BLaER1 treated with 17β-estradiol and CSF1 and Interleukin-3, amounts not matched to agents 10 nM and 100 nM (cell line): ENCODE measurements at regions not wholly inside any gene's neighbourhood (a gene's known extent, or its start where the extent isn't known, plus 50 kb on each side); places are given as distances from the start of the nearest gene placed in this dataset.

Experiments used
- H3K27ac ChIP-seq, 11 experiments: shearing (Covaris generic); formaldehyde crosslinking; 2 replicates each; pipeline ENCODE4 v1.8.1; 2022
- H3K27me3 ChIP-seq, 11 experiments: shearing (Covaris generic); formaldehyde crosslinking; 2 replicates each; pipeline ENCODE4 v1.8.1; 2022
- H3K36me3 ChIP-seq, 11 experiments: shearing (Covaris generic); formaldehyde crosslinking; 2 replicates each; pipeline ENCODE4 v1.8.1; 2022
- H3K4me1 ChIP-seq, 10 experiments: shearing (Covaris generic); formaldehyde crosslinking; 2 replicates each; pipeline ENCODE4 v1.8.1; 2022
- H3K4me2 ChIP-seq, 11 experiments: shearing (Covaris generic); formaldehyde crosslinking; 2 replicates each; pipeline ENCODE4 v1.8.1; 2022
- H3K4me3 ChIP-seq, 10 experiments: shearing (Covaris generic); formaldehyde crosslinking; 2 replicates each; pipeline ENCODE4 v1.8.1; 2022
- H3K9ac ChIP-seq, 11 experiments: shearing (Covaris generic); formaldehyde crosslinking; 2 replicates each; pipeline ENCODE4 v1.8.1; 2022
- H3K9me3 ChIP-seq, 11 experiments: shearing (Covaris generic); formaldehyde crosslinking; replicated peaks in 1 of 11; 2 replicates each; pipeline ENCODE4 v1.8.1; 2022
- H4K20me1 ChIP-seq, 11 experiments: shearing (Covaris generic); formaldehyde crosslinking; 2 replicates each; pipeline ENCODE4 v1.8.1; 2022
- Cebpa-rat ChIP-seq, 11 experiments: shearing (Covaris generic); IDR thresholded peaks; 2 replicates each; pipeline ENCODE4 v1.8.1; 2022

DNA sequence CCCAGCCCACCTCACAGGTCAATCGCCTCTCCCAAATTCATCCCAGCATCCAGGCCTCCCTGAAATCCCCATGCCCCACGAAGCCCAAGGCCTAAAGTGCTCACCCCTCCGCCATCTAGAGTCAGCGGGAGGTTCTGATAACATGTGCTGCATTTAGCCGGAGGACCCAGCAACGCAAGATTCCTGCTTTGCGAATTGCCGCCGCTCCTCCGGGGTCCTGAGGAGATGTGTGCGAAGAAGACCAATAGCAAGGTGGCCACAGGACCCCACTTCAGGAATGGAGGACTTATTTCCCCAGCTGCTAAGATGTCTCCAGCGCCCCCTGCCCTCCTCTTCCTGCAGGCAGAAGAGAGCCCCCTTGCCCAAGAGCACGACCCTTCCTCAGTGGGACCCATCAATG is 120.8 kb upstream of the GLI2 start:
- Histone ChIP-seq H3K27ac (no peak overlapping the region), H3K4me2 (no peak overlapping the region), H3K27me3 (no peaks in the 10 kb centered on the region), H3K9ac (no peak overlapping the region), H3K36me3 (no peaks in the 10 kb centered on the region), H3K4me1 (peaks cover 0 to 22% (median 8%) of the 10 kb centered on the region in 10 experiments; a peak in 14 of 20 replicates), H4K20me1 (no peaks in the 10 kb centered on the region), H3K4me3 (no peak overlapping the region), H3K9me3 (no peaks in the 10 kb centered on the region)
- TF ChIP-seq Cebpa-rat (IDR thresholded peaks at IDR 0.05): no peak

DNA sequence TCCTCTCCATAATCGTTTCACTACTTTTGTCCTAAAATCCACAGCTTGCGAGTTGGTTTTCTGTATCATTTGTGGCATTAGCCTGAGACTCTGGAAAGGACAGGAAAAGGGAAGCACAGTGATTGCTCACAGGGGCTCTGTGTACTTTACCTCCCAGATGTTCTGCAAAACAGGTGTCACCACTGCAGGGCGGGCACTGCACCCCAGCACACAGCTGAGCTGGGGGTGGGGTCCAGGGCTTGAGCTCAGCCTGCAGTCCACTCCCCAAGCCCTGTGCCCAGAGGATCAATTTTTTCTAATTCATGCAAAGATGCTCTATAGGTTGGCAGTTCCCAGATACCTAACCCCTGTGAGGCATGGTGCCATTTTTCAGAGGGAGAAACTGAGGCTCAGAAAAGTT is 119.4 kb upstream of the GLI2 start:
- no peak for TF ChIP-seq Cebpa-rat (IDR thresholded peaks at IDR 0.05)
- no peak overlapping the region for H3K27ac ChIP-seq
- 0 out of 22 replicates have a peak overlapping the region, but pooled peaks of 1 of the 11 experiments have one; percentile 5 for H3K4me2 ChIP-seq
- H3K4me1 ChIP-seq: peaks cover 0 to 8% (median 0%) of the 10 kb centered on the region in 10 experiments; a peak in 6 of 20 replicates
- H3K36me3 ChIP-seq: no peaks in the 10 kb centered on the region
- H3K4me3 ChIP-seq: no peak overlapping the region
- H3K27me3 ChIP-seq: no peaks in the 10 kb centered on the region
- no peaks in the 10 kb centered on the region for H4K20me1 ChIP-seq
- H3K9me3 ChIP-seq: peaks cover 0 to 5% (median 0%) of the 10 kb centered on the region in 11 experiments; a peak in 1 of 22 replicates
- H3K9ac ChIP-seq: no peak overlapping the region

DNA sequence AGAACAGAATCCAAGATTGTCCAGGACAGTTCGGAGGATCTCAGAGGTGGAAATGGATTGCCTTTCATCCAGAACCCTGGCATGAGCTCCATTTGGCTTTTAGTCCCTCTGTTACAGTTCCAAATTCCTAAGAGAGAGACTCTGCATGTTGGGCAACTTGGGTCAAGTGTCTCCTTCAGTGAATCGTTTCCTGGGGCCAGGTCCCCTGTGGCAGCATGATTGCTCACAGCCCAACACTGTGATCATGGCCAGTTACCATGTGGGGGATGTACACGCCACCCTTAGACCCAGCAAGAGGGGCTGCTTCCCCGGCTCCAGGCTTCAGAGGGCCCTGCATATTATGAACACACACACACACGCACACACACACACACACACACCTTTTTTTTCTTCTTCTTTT is 118.6 kb upstream of the GLI2 start:
- Histone ChIP-seq H3K36me3 (no peaks in the 10 kb centered on the region), H3K4me2 (no peak overlapping the region), H3K4me1 (peaks cover 0 to 6% (median 0%) of the 10 kb centered on the region in 10 experiments; a peak in 1 of 20 replicates), H4K20me1 (no peaks in the 10 kb centered on the region), H3K9ac (no peak overlapping the region), H3K27me3 (no peaks in the 10 kb centered on the region), H3K4me3 (no peak overlapping the region), H3K27ac (no peak overlapping the region), H3K9me3 (peaks cover 0 to 12% (median 4%) of the 10 kb centered on the region in 11 experiments; a peak in 13 of 22 replicates)
- no peak for TF ChIP-seq Cebpa-rat (IDR thresholded peaks at IDR 0.05)

DNA sequence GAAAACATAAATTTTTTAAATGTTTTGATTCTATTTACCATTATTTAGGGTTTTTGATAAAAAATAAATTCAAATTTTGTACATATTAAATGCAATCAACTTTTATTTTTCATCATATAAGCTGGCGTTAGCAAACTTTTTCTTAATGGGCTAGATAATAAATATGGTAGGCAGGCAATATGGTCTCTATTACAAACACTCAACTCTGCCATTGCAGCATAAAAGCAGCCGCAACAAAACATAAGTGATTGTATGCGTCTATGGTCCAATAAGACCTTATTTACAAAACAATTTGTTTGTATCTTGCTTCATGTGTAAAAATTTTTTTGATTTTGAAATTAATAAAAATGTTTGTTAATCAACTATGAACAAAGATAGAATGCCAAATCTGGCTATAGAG is 116.8 kb upstream of the GLI2 start:
- no peak overlapping the region for H3K27ac ChIP-seq
- peaks cover 0 to 2% (median 0%) of the 10 kb centered on the region in 11 experiments; a peak in 1 of 22 replicates for H3K36me3 ChIP-seq
- H3K4me2 ChIP-seq: no peak overlapping the region
- TF ChIP-seq Cebpa-rat (IDR thresholded peaks at IDR 0.05): no peak
- no peak overlapping the region for H3K4me3 ChIP-seq
- H3K9me3 ChIP-seq: peaks cover 10 to 24% (median 18%) of the 10 kb centered on the region in 11 experiments; a peak in 20 of 22 replicates
- H3K4me1 ChIP-seq: peaks cover 0 to 6% (median 0%) of the 10 kb centered on the region in 10 experiments; a peak in 1 of 20 replicates
- no peaks in the 10 kb centered on the region for H4K20me1 ChIP-seq
- no peaks in the 10 kb centered on the region for H3K27me3 ChIP-seq
- no peak overlapping the region for H3K9ac ChIP-seq

DNA sequence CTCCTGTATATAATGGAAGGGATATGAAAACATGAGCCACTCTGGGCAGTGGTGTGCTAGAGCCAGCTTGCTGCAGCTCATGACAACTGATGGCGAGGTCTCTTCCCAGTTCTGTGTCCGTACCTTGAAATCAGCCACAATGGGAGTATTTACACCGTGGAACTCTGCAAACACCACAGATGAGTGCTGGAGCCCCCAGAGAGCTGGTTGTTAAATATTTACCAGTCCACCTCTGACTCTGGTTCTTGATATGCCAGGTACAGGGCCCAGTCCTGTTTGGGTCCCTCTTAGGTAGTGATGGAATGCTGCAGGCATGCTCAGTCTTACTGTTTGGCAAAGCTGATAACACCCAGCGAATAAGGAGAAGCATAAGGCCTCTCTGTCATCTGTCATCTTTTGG is 116.1 kb upstream of the GLI2 start:
- TF ChIP-seq Cebpa-rat (IDR thresholded peaks at IDR 0.05): no peak
- Histone ChIP-seq H3K4me1 (peaks cover 0 to 9% (median 3%) of the 10 kb centered on the region in 10 experiments; a peak in 9 of 20 replicates), H3K27ac (no peak overlapping the region), H3K36me3 (peaks cover 0 to 2% (median 0%) of the 10 kb centered on the region in 11 experiments; a peak in 1 of 22 replicates), H3K9ac (no peak overlapping the region), H3K4me3 (no peak overlapping the region), H3K9me3 (peaks cover 10 to 24% (median 18%) of the 10 kb centered on the region in 11 experiments; a peak in 20 of 22 replicates), H3K27me3 (no peaks in the 10 kb centered on the region), H3K4me2 (no peak overlapping the region), H4K20me1 (no peaks in the 10 kb centered on the region)

DNA sequence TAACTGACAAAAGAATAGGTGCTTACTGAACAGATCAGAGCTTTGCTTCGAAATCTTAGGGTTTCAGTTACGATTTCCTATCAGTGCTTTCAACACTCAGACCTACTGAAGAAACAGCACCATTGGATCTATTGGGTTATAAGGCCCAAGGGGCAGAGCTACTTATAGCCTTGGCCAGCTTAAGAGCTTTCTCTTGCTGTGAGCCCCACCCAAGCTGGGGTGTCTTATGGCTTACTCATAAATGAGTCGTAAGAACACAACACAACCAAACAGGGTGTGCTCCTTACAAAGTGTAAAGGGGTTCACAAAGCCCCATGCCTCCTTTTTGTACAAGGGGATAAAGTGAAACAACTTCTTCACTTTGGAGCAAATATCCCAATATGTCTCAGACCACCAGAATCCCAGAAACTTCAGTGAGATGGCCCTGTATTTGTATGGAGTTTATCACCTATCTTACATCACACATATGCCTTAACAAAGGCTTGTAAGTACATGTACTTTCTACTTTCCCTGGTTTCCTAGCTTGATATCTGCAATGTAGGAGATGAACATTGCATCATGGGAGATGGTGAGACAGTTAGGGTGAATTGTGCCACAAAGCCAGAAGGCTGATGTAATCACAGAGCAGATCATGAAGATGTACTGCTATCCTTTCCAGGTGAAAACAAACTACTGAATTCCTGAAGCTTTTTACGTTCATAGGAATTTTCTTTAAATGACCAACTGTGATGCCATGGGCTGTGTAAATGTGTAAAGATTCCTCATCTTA is 115.5 kb upstream of the GLI2 start:
- no peak for TF ChIP-seq Cebpa-rat (IDR thresholded peaks at IDR 0.05)

DNA sequence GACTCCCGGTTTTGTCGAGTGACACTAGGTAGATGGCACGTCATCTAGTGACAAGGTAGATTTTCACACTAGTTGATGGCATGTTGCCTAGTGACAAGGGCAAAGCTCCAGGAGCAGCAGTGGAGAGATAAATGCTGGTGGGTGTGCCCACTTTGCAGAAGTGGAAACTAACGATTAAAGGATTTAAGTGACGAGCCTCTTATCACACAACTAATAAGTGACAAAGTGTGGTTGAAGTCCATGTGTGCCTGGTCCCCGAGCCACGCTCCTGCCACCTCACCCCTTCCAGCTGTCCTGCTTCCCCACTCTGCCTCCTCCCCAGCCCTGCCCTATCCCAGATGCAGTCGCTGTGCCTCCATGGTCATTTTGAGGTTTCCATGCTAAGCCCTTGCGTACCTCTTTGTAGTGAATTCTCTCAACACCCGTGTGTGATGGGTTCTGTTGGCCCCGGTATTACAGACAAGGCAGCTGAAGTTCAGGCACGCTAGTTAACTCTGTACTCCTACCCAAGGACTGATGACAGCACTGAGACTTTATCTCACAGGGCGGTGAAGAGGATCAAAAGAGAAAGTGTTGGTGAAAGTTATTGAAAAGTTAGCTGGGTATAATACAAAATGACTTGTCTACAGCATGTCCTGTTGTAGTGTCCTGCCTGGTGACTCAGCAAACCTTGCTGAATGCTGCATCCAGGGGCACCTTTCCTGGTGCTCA is 113.4 kb upstream of the GLI2 start:
- no peak overlapping the region for H3K4me3 ChIP-seq
- no peaks in the 10 kb centered on the region for H4K20me1 ChIP-seq
- no peak for TF ChIP-seq Cebpa-rat (IDR thresholded peaks at IDR 0.05)
- H3K9me3 ChIP-seq: peaks cover 10 to 24% (median 18%) of the 10 kb centered on the region in 11 experiments; a peak in 20 of 22 replicates
- H3K36me3 ChIP-seq: peaks cover 0 to 2% (median 0%) of the 10 kb centered on the region in 11 experiments; a peak in 1 of 22 replicates
- no peak overlapping the region for H3K4me2 ChIP-seq
- peaks cover 0 to 11% (median 6%) of the 10 kb centered on the region in 10 experiments; a peak in 9 of 20 replicates for H3K4me1 ChIP-seq
- no peak overlapping the region for H3K27ac ChIP-seq
- no peaks in the 10 kb centered on the region for H3K27me3 ChIP-seq
- H3K9ac ChIP-seq: no peak overlapping the region

More for the DNA sequence above, 115.5 kb upstream of the GLI2 start:
- no peak overlapping the region for H3K27ac ChIP-seq
- peaks cover 0 to 2% (median 0%) of the 10 kb centered on the region in 11 experiments; a peak in 1 of 22 replicates for H3K36me3 ChIP-seq
- H3K4me3 ChIP-seq: no peak overlapping the region
- H3K4me1 ChIP-seq: peaks cover 0 to 14% (median 6%) of the 10 kb centered on the region in 10 experiments; a peak in 9 of 20 replicates
- H3K27me3 ChIP-seq: no peaks in the 10 kb centered on the region
- H3K9ac ChIP-seq: no peak overlapping the region
- H3K4me2 ChIP-seq: no peak overlapping the region
- peaks cover 10 to 24% (median 18%) of the 10 kb centered on the region in 11 experiments; a peak in 20 of 22 replicates for H3K9me3 ChIP-seq
- no peaks in the 10 kb centered on the region for H4K20me1 ChIP-seq

DNA sequence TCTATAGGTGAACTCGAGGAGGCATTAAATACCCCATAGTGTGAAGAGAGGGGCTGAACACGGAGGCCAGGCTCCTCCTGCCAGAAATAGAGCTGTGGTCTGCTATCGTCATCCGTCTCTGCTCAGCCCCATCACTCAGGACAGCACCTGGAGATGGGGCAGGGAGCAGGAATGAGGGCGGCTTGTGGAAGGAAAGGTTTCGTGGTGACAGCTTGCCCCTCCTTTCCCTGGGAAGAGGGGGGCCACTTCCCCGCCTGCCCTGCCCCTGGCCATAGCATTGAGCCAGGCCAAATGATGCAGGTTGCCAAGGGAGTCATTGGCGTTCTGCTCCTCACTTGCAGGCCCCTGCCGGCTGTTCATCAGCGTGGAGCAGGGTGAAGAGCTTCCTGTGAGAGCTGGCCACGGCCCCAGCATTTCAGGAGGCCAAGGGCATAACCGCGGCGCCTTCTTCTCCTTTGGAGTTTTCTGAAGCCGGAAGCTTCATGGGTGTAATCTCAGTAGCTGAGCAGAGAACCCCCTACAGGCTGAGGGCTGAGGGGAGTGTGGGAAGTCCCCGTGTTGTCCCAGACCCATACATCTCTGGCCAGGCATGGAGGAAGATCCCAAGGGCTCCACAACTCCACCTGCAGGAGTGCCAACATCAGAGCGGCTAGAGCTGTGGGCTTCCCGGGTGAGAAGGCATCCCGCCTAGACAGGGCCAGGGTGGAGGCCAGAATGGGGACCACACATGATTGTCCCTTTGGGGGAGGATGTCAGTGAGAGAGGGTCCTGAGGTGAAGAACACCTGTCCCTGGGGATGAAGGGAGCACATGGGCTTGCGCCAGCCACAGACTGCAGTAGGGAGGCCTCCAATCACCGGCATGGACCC is 112.5 kb upstream of the GLI2 start:
- H3K27ac ChIP-seq: no peak overlapping the region
- H3K9ac ChIP-seq: no peak overlapping the region
- no peak for TF ChIP-seq Cebpa-rat (IDR thresholded peaks at IDR 0.05)
- peaks cover 0 to 2% (median 0%) of the 10 kb centered on the region in 11 experiments; a peak in 1 of 22 replicates for H3K36me3 ChIP-seq
- peaks cover 10 to 27% (median 18%) of the 10 kb centered on the region in 11 experiments; a peak in 20 of 22 replicates for H3K9me3 ChIP-seq
- H3K4me1 ChIP-seq: peaks cover 0 to 11% (median 6%) of the 10 kb centered on the region in 10 experiments; a peak in 9 of 20 replicates
- H3K4me2 ChIP-seq: no peak overlapping the region
- no peaks in the 10 kb centered on the region for H4K20me1 ChIP-seq
- H3K27me3 ChIP-seq: no peaks in the 10 kb centered on the region
- H3K4me3 ChIP-seq: no peak overlapping the region
